Gastrocnemius medialis (tissue), 4 donors: ENCODE measurements at regions not wholly inside any gene's neighbourhood (a gene's known extent, or its start where the extent isn't known, plus 50 kb on each side); places are given as distances from the start of the nearest gene placed in this dataset.

Experiments used
- CTCF ChIP-seq, 5 experiments: fragments of 450-650 bp in 3 of 5; fragments of 200-600 bp in 2 of 5; sonication (generic) in 2 of 5; IDR thresholded peaks in 4 of 5; conservative IDR thresholded peaks in 1 of 5; 1 replicate in 4 of 5; 2 replicates in 1 of 5; pipeline ENCODE4 v1.5.1; 2016 to 2019; ENCODE audit warnings: antibody characterized with exemption in 5 of 5, mild to moderate bottlenecking in 3 of 5, moderate library complexity in 3 of 5
- POLR2A ChIP-seq, 2 donors: fragments of 450-650 bp; IDR thresholded peaks; one replicate each; pipeline ENCODE4 v1.6.1; 2017; ENCODE audit warnings: antibody characterized with exemption in 2 of 2, mild to moderate bottlenecking in 2 of 2, moderate library complexity in 2 of 2

- TF ChIP-seq CTCF (IDR thresholded peaks at IDR 0.05 in 4 of 5, conservative IDR thresholded peaks at IDR 0.05 in 1 of 5) (no peak), POLR2A (IDR thresholded peaks at IDR 0.05) (no peak)
Measured at GRCh38 chr5:173670791-173671120, 54.3 kb upstream of the BOD1 start.
